PC-3 (cell line): ENCODE measurements at regions not wholly inside any gene's neighbourhood (a gene's known extent, or its start where the extent isn't known, plus 50 kb on each side); places are given as distances from the start of the nearest gene placed in this dataset.

Experiments used
- ATAC-seq: fragments of 200-7000 bp; cut with Tn5 transposase; 2 replicates; pipeline ENCODE4 v1.9.1; 2020; ENCODE audit warnings: mild to moderate bottlenecking, moderate library complexity
- BruUV-seq: library from RNA; stranded (reverse); fragments of 400-500 nt; replicated peaks from 2 replicates; lab custom pipeline; 2021; lab: Mats Ljungman, UMichigan
- CTCF ChIA-PET: fragments of 300-600 bp; sonication (Branson Sonifier 250); formaldehyde crosslinking; loops from one replicate; lab custom pipeline; 2022; ENCODE audit warnings: antibody characterized with exemption; lab: Charles Lee
- POLR2A ChIA-PET: fragments of 300-600 bp; sonication (Branson Sonifier 250); formaldehyde crosslinking; loops from one replicate; lab custom pipeline; 2022; ENCODE audit warnings: antibody characterized with exemption; ENCODE audit not compliant: unreplicated experiment; lab: Charles Lee
- DNase-seq: peaks from one replicate; pipeline ENCODE4 v3.0.0-alpha.2; 2015
- H2AFZ ChIP-seq: fragments of 300-600 bp; sonication (generic); 2 replicates; pipeline ENCODE4 v1.6.0; 2016; ENCODE audit warnings: antibody characterized with exemption, low read length
- H3F3A ChIP-seq: fragments of 300-600 bp; sonication (generic); one replicate; pipeline ENCODE4 v1.6.0; 2017; ENCODE audit warnings: antibody characterized with exemption, low read length, control low read depth, mild to moderate bottlenecking; ENCODE audit not compliant: unreplicated experiment
- H3K27ac ChIP-seq: fragments of 300-600 bp; sonication (generic); 2 replicates; pipeline ENCODE4 v1.5.1; 2016; ENCODE audit warnings: mild to moderate bottlenecking, low read length
- H3K27me3 ChIP-seq: fragments of 300-600 bp; sonication (generic); 2 replicates; pipeline ENCODE4 v1.6.1; 2016; ENCODE audit warnings: low read length, mixed read lengths
- H3K36me3 ChIP-seq: fragments of 300-600 bp; sonication (generic); 2 replicates; pipeline ENCODE4 v1.6.1; 2016; ENCODE audit warnings: low read depth, mixed run types, low read length, mixed read lengths
- H3K4me1 ChIP-seq: fragments of 300-600 bp; sonication (generic); 2 replicates; pipeline ENCODE4 v1.5.1; 2016; ENCODE audit warnings: low read length; ENCODE audit not compliant: insufficient read depth
- H3K4me2 ChIP-seq: fragments of 300-600 bp; sonication (generic); 2 replicates; pipeline ENCODE4 v1.6.0; 2016; ENCODE audit warnings: low read length
- H3K4me3 ChIP-seq: fragments of 300-600 bp; sonication (generic); 2 replicates; pipeline ENCODE4 v1.5.1; 2016; ENCODE audit warnings: mild to moderate bottlenecking, low read length, mixed read lengths
- H3K79me2 ChIP-seq: fragments of 300-600 bp; sonication (generic); 2 replicates; pipeline ENCODE4 v1.6.1; 2017; ENCODE audit warnings: low read length, mixed read lengths
- H3K9ac ChIP-seq: fragments of 300-600 bp; sonication (generic); 2 replicates; pipeline ENCODE4 v1.6.0; 2016; ENCODE audit warnings: mild to moderate bottlenecking, low read length
- H3K9me2 ChIP-seq: fragments of 300-600 bp; sonication (generic); replicated peaks from 2 replicates; pipeline ENCODE4 v1.6.1; 2016; ENCODE audit warnings: mixed run types, low read length, mixed read lengths
- H3K9me3 ChIP-seq: fragments of 300-600 bp; sonication (generic); 2 replicates; pipeline ENCODE4 v1.6.1; 2016; ENCODE audit warnings: low read length, mixed read lengths
- H4K20me1 ChIP-seq: fragments of 300-600 bp; sonication (generic); 2 replicates; pipeline ENCODE4 v1.6.1; 2016; ENCODE audit warnings: low read length, mixed read lengths
- EZH2 ChIP-seq: fragments of 300-600 bp; sonication (generic); IDR thresholded peaks from one replicate; pipeline ENCODE4 v1.6.1; 2017; ENCODE audit warnings: antibody characterized with exemption, mild to moderate bottlenecking, low read length; ENCODE audit not compliant: unreplicated experiment
- EZH2phosphoT487 ChIP-seq: fragments of 300-600 bp; sonication (generic); IDR thresholded peaks from 2 replicates; pipeline ENCODE4 v1.6.1; 2018; ENCODE audit warnings: mild to moderate bottlenecking, antibody characterized with exemption, low read length, borderline replicate concordance
- intact Hi-C: fragments of 100-400 bp; cut with micrococcal nuclease; formaldehyde crosslinking; loops from 2 replicates; pipeline ENCODE4 v1.9.0; 2023
- TF ChIP-seq, protein P1 (sequence below): fragments of 300-600 bp; sonication (generic); conservative IDR thresholded peaks from 2 replicates; pipeline ENCODE4 v1.5.1; 2017; ENCODE audit warnings: antibody characterized with exemption, low read depth, mild to moderate bottlenecking, low read length

- Histone ChIP-seq H3F3A (no peaks in the 10 kb centered on the region), H3K9ac (no peak overlapping the region), H2AFZ (no peak overlapping the region), H3K4me3 (no peak overlapping the region), H3K9me3 (no peaks in the 10 kb centered on the region), H3K4me2 (no peak overlapping the region), H3K27ac (no peak overlapping the region), H3K36me3 (no peaks in the 10 kb centered on the region), H4K20me1 (no peaks in the 10 kb centered on the region), H3K4me1 (peaks cover 8% of the 10 kb centered on the region), H3K9me2 (no peaks in the 10 kb centered on the region), H3K79me2 (no peaks in the 10 kb centered on the region), H3K27me3 (no peaks in the 10 kb centered on the region)
- TF ChIP-seq, protein P1, sequence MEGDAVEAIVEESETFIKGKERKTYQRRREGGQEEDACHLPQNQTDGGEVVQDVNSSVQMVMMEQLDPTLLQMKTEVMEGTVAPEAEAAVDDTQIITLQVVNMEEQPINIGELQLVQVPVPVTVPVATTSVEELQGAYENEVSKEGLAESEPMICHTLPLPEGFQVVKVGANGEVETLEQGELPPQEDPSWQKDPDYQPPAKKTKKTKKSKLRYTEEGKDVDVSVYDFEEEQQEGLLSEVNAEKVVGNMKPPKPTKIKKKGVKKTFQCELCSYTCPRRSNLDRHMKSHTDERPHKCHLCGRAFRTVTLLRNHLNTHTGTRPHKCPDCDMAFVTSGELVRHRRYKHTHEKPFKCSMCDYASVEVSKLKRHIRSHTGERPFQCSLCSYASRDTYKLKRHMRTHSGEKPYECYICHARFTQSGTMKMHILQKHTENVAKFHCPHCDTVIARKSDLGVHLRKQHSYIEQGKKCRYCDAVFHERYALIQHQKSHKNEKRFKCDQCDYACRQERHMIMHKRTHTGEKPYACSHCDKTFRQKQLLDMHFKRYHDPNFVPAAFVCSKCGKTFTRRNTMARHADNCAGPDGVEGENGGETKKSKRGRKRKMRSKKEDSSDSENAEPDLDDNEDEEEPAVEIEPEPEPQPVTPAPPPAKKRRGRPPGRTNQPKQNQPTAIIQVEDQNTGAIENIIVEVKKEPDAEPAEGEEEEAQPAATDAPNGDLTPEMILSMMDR = no peak
- no peak for TF ChIP-seq EZH2
- no peak for TF ChIP-seq EZH2phosphoT487
- ATAC-seq (no peak), DNase-seq (no peak)
- intact Hi-C loops = no loop called here
- ChIA-PET CTCF (no interaction called here), POLR2A (interaction anchor here (0.6 kb wide), 1 partner anchor 33 kb away, joined by 7 read pairs; no protein-coding TSS in a partner anchor)
- no TSS peak for BruUV-seq
Measured at GRCh38 chr6:112984899-112985298, 637.8 kb downstream of the RFPL4B start.

- H3K27me3 ChIP-seq = no peaks in the 10 kb centered on the region
- H3K9me2 ChIP-seq = no peaks in the 10 kb centered on the region
- no peak overlapping the region for H3K4me2 ChIP-seq
- no peak overlapping the region for H3K4me3 ChIP-seq
- intact Hi-C loops = no loop called here
- no peaks in the 10 kb centered on the region for H3K9me3 ChIP-seq
- ATAC-seq (no peak), DNase-seq (no peak)
- H3K36me3 ChIP-seq = no peaks in the 10 kb centered on the region
- POLR2A ChIA-PET = no interaction called here
- H3K79me2 ChIP-seq = no peaks in the 10 kb centered on the region
- CTCF ChIA-PET = no interaction called here
- TF ChIP-seq EZH2 (no peak), EZH2phosphoT487 (no peak)
- TF ChIP-seq, protein P1 = no peak
- no peak overlapping the region for H3K27ac ChIP-seq
- no peak overlapping the region for H2AFZ ChIP-seq
- no TSS peak for BruUV-seq
- H4K20me1 ChIP-seq = no peaks in the 10 kb centered on the region
- no peak overlapping the region for H3K9ac ChIP-seq
- H3F3A ChIP-seq = no peaks in the 10 kb centered on the region
- peaks cover 8% of the 10 kb centered on the region for H3K4me1 ChIP-seq
Measured at GRCh38 chr6:112986321-112986720, 639.2 kb downstream of the RFPL4B start.

GRCh38 chr6:112988748-112989147 lies 641.6 kb downstream of the RFPL4B start:
- ChIA-PET POLR2A (no interaction called here), CTCF (no interaction called here)
- intact Hi-C loops = no loop called here

More at GRCh38 chr6:112988748-112989147, 641.6 kb downstream of the RFPL4B start:
- no TSS peak for BruUV-seq
- Histone ChIP-seq H3K27me3 (no peaks in the 10 kb centered on the region), H3K9me3 (no peaks in the 10 kb centered on the region), H2AFZ (no peak overlapping the region), H4K20me1 (no peaks in the 10 kb centered on the region), H3K36me3 (no peaks in the 10 kb centered on the region), H3K9ac (no peak overlapping the region), H3K4me2 (no peak overlapping the region), H3F3A (no peaks in the 10 kb centered on the region), H3K9me2 (no peaks in the 10 kb centered on the region), H3K27ac (no peak overlapping the region), H3K79me2 (no peaks in the 10 kb centered on the region), H3K4me3 (no peak overlapping the region), H3K4me1 (peaks cover 8% of the 10 kb centered on the region)
- no peak for ATAC-seq
- TF ChIP-seq EZH2phosphoT487 = no peak
- TF ChIP-seq, protein P1 = no peak
- no peak for TF ChIP-seq EZH2
- no peak for DNase-seq
